CD1c-positive myeloid dendritic cell (primary cell): ENCODE measurements at regions not wholly inside any gene's neighbourhood (a gene's known extent, or its start where the extent isn't known, plus 50 kb on each side); places are given as distances from the start of the nearest gene placed in this dataset.
A peak's percentile ranks its signal among the peaks of the same experiment; 100 is the strongest.
"Not testable (repeated sequence)": the region's sequence is repeated elsewhere in the genome, so short reads cannot be mapped to it uniquely, and the experiment has no call there.

Experiments
- DNase-seq: peaks from one replicate; pipeline ENCODE4 v3.0.0-alpha.2; 2016; ENCODE audit errors: extremely low spot score

- no peak for DNase-seq
These were observed 165.4 kb upstream of the LRIG3 start for GRCh38 chr12:59085690-59086089.

DNA sequence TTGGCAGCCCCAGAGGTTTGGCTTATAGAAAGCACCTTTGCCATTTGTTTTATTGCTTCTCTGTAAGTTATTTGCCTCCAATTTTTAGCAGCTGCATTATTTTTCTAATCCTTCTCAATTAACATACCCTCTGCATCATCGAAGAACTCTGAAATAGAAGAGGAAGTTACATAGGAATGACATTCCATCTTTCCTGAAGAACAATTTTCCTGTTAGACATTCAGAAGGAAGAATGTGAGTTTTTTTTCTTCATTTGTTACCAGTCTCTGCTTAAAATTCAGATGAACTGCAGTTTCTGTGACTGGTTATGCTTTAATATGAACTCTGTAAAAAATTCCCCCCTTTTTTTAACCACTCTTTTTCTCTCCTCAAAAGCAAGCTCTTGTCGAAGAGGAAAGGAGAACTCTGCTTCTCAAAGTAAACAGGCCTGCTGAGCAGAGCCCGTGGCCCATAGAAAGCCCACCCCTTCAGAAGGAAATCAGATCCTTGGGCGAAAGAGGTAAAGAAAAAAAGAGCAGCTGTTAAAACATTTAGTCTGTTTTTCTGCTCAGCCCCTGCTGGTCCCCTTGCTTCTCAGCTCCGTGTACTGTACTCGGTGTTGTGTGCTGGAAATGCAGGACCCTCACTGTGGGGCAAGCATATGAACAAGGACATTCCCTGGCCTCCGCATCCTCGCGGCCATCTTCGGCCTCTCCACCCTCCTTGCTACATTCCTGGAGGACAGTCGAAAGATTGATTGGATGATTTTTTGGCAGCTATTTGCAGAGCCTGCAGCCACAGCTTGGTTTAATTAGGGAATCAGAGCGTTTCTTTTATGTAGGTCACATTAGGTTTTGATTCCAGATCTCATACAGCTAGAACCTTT, 164.4 kb upstream of the LRIG3 start:
- DNase-seq, result no peak

GRCh38 chr12:59082952-59083351, 162.6 kb upstream of the LRIG3 start:
- DNase-seq, result no peak

GRCh38 chr12:59080101-59080500, 159.8 kb upstream of the LRIG3 start:
- DNase-seq, result no peak

DNA sequence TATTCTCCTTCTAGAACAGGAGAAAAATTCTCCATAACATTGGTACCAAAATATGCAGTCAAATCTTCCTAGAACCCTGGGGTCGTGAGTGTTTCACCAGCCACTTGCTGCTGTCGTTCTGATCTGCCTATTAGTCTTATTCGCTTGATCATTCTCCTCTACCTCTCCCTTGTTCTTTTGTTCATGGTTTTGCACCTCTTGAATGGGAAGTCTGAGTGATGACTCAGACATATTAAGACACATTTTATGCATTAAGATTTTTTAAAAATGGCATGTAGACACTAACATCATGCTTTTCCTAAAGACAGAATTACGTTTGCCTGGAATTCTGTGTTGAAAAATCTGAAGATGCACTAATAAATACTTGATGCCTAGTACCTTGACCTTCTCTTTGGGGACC, 159.2 kb upstream of the LRIG3 start:
- DNase-seq, result no peak

DNA sequence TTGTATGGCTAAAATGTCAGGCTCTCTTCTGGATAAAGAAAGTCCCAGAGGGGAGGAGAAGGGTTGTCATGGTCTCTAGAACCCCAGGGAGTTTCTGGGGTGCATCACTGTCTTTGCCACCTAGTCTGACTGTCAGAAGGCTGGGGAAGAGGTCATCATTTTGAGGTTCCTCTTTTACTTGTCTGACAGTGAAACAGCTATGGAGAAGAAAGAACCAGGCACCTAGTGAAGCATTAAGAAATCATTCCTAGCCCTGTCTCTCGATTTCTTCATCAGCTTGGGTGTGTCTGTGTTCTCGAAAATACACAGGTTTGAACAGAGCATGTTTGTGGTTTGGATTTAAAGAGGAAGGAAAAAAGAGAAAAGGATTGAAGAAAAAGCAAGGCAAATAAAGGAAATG, 158.7 kb upstream of the LRIG3 start:
- peak; percentile 3 for DNase-seq

- no peak for DNase-seq
These were observed 157.5 kb upstream of the LRIG3 start for GRCh38 chr12:59077575-59078426.

GRCh38 chr12:59077153-59077552, 156.8 kb upstream of the LRIG3 start:
- DNase-seq, result no peak

DNA sequence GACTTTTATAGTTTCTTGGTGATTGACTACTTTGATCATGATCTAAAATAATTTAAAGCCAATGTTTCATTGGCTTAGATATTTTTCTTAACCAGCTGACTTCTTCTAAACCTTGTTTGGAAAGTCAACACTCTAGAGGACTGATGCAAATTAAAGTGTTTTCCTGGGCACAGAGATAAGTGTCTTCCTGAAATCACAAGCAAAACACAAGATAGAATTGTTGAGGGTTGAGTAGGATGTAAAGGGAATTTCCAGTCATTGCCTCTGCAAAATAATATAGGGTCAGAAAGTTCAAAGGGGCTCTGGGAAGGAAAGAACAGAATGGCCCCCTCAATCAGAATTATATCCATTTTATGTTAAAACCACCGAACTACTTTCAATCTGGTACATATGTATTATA, 156.3 kb upstream of the LRIG3 start:
- no peak for DNase-seq

- no peak for DNase-seq
These were observed 155.7 kb upstream of the LRIG3 start for GRCh38 chr12:59075968-59076490.

DNA sequence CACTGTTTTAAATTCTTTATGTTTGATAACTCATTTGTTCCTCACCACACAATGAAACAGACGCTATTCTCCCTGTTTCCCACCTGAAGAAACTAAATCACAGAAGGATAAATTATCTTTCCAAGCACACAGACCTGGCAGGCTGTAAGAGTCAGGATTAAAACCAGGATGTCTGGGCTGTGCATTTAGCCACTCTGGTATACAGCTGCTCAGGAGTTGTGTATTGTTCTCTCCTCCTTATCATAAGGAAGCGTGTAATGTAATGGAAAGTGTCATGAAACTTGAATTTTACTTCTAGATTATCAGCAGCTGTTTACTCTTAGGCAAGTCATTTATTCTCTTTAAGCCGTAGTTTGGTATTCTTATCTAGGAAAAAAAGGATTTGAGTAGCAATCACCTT, 154.8 kb upstream of the LRIG3 start:
- no peak for DNase-seq

- DNase-seq, result no peak
These were observed 150.1 kb upstream of the LRIG3 start for GRCh38 chr12:59070322-59070933.

DNA sequence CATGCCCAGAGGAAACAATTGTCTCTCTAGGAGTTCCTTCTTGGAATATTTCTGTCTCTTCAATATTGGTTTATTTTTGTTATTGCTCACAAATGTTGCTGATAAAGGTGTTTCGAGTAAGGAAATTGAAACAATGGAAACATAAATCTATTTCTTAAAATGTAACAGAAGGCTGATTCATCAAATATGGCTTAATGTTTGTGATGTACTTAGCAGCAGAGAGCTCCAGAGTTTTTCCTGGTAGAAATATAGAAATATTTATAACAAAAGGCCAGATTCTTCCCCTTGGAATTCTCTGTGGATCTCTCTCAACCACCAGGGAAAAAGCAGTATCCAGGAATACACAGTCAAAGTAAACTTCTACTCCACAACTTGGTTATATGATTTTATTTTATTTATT, 149.2 kb upstream of the LRIG3 start:
- no peak for DNase-seq

DNA sequence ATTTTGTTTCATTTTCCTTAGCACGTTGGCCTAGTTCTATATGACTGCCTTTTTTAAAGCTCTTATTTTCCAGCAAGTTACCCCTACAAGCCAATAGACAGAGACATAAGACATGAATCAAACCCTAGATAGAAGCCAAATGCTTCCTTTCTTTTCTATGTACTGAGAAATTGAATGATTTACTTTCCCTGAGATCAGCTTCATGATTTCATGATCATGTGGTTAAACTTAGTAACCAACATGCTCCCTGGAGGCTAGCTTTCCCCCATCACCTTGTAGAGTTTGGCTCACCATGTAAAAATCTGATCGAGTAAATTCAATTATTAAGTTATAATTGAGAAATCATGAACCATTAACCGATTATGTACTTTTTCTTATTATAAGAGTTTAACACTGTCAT, 148.1 kb upstream of the LRIG3 start:
- DNase-seq, result no peak

DNA sequence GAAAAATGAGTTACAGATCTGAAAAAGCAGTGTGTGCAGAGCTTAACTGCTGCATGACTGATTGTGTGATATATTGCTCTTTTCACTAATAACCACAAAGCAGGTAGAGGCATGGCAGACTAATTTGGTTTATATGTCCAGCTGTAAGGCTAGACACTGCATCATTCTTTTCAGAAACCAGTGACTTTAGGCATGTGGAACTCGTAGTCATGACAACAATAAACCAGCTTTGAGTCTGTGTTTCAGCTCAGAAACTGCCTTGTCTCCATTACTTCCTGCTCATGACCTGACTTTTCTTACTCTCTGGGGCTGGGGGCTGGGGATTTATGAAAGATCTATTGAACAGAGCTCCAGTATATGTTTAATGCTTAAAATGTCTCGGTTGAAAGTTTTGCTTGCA, 146.8 kb upstream of the LRIG3 start:
- no peak for DNase-seq

DNA sequence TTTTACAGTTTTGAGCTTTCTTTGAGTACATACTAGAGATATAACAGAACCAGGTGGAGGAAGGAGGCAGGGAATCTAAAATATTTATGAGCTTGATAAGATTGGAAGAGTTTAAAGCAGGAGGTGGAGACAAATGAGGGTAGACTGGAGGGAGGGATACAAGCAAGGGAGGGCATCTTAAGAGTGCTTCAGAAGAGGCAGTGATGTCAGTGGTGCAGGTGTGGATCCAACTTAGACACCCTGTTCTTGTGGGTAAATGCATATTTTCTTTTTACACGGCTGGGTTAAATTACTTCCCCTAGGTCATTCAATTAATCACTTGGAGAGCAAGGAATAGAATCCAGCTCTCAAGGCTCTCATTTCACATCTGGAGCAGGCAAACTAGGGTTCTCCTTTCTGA, 146.1 kb upstream of the LRIG3 start:
- no peak for DNase-seq

- no peak for DNase-seq
These were observed 139.0 kb upstream of the LRIG3 start for GRCh38 chr12:59059088-59059935.

DNA sequence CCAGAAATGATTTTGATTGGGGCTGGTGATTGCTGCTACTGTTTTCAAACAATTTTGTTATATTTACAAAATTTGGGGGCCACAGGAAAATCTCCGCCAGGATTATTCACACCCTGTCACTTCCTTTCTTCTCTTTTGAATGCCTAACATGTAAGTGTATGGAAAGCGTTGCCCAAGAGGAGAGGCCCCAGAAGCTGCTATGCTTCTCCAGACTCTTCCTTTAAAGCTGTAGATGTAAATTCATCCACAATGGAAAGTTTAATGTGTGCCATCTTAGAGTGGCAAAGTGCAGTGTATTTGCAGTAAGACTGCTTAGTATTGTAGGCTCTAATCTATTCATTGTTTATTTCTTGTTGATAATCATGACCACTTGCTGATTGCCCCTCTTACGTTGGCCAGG, 136.7 kb upstream of the LRIG3 start:
- DNase-seq, result no peak

- no peak for DNase-seq
These were observed 135.0 kb upstream of the LRIG3 start for GRCh38 chr12:59055204-59055860.

DNA sequence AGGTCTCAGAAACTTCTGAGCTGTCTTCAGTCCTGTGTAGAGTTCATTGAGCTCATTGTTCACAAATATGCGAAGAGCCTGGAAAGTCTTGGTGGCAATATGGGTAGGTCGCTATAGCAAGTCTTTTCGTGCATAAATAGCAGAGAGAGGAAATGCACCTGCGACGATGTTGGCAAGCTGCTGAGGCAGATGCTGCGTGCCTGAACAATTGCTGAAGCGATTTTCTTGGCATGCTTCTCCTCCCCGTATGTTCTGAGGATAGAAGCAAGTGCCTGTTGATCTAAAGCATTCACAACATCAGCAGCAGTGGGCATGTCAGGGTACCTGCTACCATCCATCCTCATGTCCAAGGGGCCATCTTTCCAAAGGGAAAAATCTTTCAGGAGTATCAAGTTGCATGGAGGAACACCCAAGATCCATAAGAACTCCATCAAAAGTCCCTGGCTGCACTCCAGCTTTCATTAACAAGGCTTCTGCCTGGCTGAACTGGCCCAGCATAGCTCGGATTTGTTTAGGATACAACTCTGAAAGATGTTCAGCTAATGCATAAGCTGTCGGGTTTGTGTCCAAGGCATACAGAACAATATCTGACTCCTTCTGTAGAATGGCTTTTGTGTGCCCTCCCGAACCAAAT, 133.1 kb upstream of the LRIG3 start:
- DNase-seq, result not testable (repeated sequence)
